Activated CD4-positive, alpha-beta T cell treated with anti-CD3 and anti-CD28 coated beads, Interleukin-2, amount 50 U/mL, for 24 hours (primary cell): ENCODE measurements at regions not wholly inside any gene's neighbourhood (a gene's known extent, or its start where the extent isn't known, plus 50 kb on each side); places are given as distances from the start of the nearest gene placed in this dataset.

Experiments used
- DNase-seq, 2 donors: peaks; one replicate each; pipeline ENCODE4 v3.0.0-alpha.2; 2020; ENCODE audit warnings: low read depth in 1 of 2, low spot score in 1 of 2

DNA sequence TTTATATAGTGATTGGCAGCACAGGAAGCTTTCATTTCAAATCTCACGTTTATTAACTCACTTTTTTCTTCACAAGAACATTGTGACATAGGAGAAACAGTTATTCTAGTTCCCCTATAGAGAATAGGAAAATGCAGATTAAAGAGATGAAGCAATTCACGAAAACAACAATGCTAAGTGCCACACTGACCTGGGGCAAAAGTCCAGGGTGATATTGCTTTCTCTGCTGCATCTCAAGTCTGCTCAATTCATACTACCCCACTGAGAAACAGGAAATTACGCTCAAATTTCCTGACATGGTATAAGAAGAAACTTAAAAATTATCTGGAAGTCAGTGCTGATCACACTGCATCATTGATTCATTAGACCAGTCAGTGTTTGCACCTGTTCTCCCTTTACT is 66.7 kb upstream of the SEMA6D start:
- DNase-seq, result no peak

DNA sequence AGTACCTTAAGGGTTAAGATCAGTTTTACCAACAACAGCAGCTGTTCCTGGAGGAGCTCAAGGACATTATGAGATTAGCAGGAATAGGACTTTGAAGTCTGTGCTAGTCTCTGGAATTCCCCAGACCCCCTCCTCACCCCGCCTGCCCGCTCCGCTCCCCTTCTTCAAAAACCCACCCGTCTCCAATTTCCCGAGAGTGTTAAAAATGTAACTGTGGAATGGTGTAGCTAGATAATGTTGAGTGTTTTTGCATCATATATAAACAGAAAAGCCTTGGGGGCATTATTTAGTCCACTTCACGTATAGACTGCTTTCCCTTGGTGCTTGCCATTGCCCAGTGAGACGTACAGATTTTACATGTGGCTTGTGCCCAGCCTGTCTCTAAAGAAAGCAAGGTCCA is 65.0 kb upstream of the SEMA6D start:
- DNase-seq, result no peak

DNA sequence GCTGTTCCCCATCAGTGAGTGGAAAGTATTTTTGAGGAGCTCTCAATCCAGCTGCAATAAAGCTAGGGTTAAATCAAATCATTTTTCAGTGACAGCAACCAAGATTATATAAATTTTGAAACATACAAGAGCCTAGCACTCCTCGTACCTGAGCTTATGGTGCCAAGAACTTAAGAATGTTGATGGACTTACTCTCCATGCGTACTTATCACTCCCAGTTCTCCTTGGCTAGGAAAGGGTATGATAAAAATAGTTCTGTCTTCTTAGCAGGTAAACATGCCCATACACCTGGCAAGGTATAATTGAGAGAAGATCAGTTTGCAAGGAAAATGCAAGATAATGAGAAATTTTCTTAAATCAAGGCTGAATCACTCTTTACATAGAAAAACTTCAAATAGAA is 64.5 kb upstream of the SEMA6D start:
- DNase-seq, result no peak

DNA sequence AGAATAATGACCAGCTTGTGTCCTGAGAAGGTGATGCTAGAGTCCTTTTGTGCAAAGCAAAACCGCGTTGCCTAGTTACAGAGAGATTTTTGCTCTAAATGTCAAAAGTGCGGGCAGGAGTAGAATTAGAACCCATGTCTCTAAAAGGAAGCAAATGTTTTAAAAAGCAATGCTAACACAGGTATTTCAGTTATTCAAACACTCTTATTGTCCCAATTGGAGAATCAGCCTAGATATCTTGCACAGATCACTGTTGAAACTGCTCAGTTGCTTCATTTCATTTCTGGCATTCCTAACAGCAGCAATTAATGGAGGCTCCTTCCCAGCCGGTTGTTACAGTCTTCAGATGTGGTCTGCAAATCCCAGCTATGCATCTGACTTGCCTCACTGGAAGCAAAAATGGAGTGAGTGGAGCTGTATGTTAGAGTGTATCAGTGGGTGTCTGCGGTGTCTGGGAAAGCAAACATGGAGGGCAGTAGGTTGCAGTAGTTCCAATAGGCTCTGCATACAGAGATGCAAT is 55.6 kb upstream of the SEMA6D start:
- no peak for DNase-seq

DNA sequence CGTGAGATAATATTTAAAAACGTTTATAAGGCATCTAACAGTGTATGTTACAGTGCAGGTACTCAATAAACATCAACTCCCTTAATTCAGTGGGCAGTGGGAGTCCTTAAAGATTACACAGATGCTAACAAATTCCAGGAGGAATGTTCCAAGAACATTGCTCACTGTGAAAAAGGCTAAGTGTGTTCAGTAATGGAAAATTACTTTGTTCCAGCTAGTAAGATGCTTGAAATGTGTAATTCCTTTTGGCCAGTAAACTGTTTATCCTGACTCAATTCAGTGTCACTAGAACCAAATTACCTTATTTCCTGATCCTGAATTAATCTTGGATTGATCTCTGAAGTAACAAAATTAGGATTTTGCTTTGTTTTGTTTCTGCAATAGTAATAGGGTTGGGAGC is 54.2 kb upstream of the SEMA6D start:
- no peak for DNase-seq
